NCI-H1092 (cell line): ENCODE measurements at regions not wholly inside any gene's neighbourhood (a gene's known extent, or its start where the extent isn't known, plus 50 kb on each side); places are given as distances from the start of the nearest gene placed in this dataset.

Experiments
- DNase-seq: peaks from one replicate; lab custom pipeline; 2025; lab: John Stamatoyannopoulos, UW

- DNase-seq = no peak
These were observed 188.4 kb upstream of the TSHZ2 start for GRCh38 chr20:52783769-52784168.

GRCh38 chr20:52780462-52780861 lies 191.7 kb upstream of the TSHZ2 start:
- DNase-seq = no peak

- no peak for DNase-seq
These were observed 193.0 kb upstream of the TSHZ2 start for GRCh38 chr20:52779125-52779524.

GRCh38 chr20:52777171-52777570 lies 195.0 kb upstream of the TSHZ2 start:
- DNase-seq = no peak

- no peak for DNase-seq
These were observed 196.4 kb upstream of the TSHZ2 start for GRCh38 chr20:52775786-52776185.

- DNase-seq = no peak
These were observed 203.5 kb upstream of the TSHZ2 start for GRCh38 chr20:52768694-52769093.

GRCh38 chr20:52766645-52767435 lies 205.3 kb upstream of the TSHZ2 start:
- DNase-seq = no peak

- no peak for DNase-seq
These were observed 208.8 kb upstream of the TSHZ2 start for GRCh38 chr20:52763321-52763853.

GRCh38 chr20:52761867-52762266 lies 210.3 kb upstream of the TSHZ2 start:
- no peak for DNase-seq

GRCh38 chr20:52760791-52761190 lies 211.4 kb upstream of the TSHZ2 start:
- no peak for DNase-seq

- DNase-seq = no peak
These were observed 214.7 kb upstream of the TSHZ2 start for GRCh38 chr20:52757411-52757810.

- no peak for DNase-seq
These were observed 216.4 kb upstream of the TSHZ2 start for GRCh38 chr20:52755744-52756143.

GRCh38 chr20:52754366-52754765 lies 217.8 kb upstream of the TSHZ2 start:
- DNase-seq = no peak

- no peak for DNase-seq
These were observed 220.1 kb upstream of the TSHZ2 start for GRCh38 chr20:52752023-52752422.

GRCh38 chr20:52751571-52751970 lies 220.6 kb upstream of the TSHZ2 start:
- DNase-seq = no peak

- no peak for DNase-seq
These were observed 222.2 kb upstream of the TSHZ2 start for GRCh38 chr20:52749938-52750337.

GRCh38 chr20:52748990-52749389 lies 223.2 kb upstream of the TSHZ2 start:
- no peak for DNase-seq

GRCh38 chr20:52748285-52748932 lies 223.7 kb upstream of the TSHZ2 start:
- no peak for DNase-seq

- DNase-seq = no peak
These were observed 224.3 kb upstream of the TSHZ2 start for GRCh38 chr20:52747845-52748284.

- no peak for DNase-seq
These were observed 225.4 kb upstream of the TSHZ2 start for GRCh38 chr20:52746770-52747169.

- DNase-seq = no peak
These were observed 226.0 kb upstream of the TSHZ2 start for GRCh38 chr20:52746190-52746589.

GRCh38 chr20:52744441-52744840 lies 227.7 kb upstream of the TSHZ2 start:
- no peak for DNase-seq

GRCh38 chr20:52738081-52738480 lies 234.1 kb upstream of the TSHZ2 start:
- DNase-seq = no peak
